ENCODE measurements at regions not wholly inside any gene's neighbourhood (a gene's known extent, or its start where the extent isn't known, plus 50 kb on each side); places are given as distances from the start of the nearest gene placed in this dataset.

- H3K9me3 ChIP-seq (ENCODE audit: insufficient read depth, low read depth, low read length) = no peaks in the 10 kb centered on the region
- no peak overlapping the region for H2AFZ ChIP-seq (ENCODE audit: low read depth, low read length)
- H3K4me3 Mint-ChIP-seq (ENCODE audit: unreplicated experiment) = no peak overlapping the region
- H3K36me3 Mint-ChIP-seq (ENCODE audit: low read depth, unreplicated experiment) = no peaks in the 10 kb centered on the region
- no peaks in the 10 kb centered on the region for H3K36me3 ChIP-seq (ENCODE audit: insufficient read depth, low read length)
- no peak overlapping the region for H3K9ac ChIP-seq (ENCODE audit: low read length)
- H4K20me1 ChIP-seq (ENCODE audit: insufficient read depth, low read length) = no peaks in the 10 kb centered on the region
- H3K4me3 ChIP-seq (ENCODE audit: insufficient read depth, low read depth, low read length) = no peak overlapping the region
- H3K27me3 Mint-ChIP-seq (ENCODE audit: low read depth, unreplicated experiment) = no peaks in the 10 kb centered on the region
- DNase-seq (ENCODE audit: low read depth) (no peak), FAIRE-seq (no peak)
- H3K4me1 ChIP-seq (ENCODE audit: insufficient read depth, low read length) = no peaks in the 10 kb centered on the region
- no peaks in the 10 kb centered on the region for H3K27me3 ChIP-seq (ENCODE audit: insufficient read depth, low read length)
- no peaks in the 10 kb centered on the region for H3K9me3 Mint-ChIP-seq (ENCODE audit: unreplicated experiment)
- H3K27ac ChIP-seq (ENCODE audit: low read depth, low read length) = no peak overlapping the region
- no peaks in the 10 kb centered on the region for H3K79me2 ChIP-seq (ENCODE audit: insufficient read depth, low read length)
- H3K27ac Mint-ChIP-seq (ENCODE audit: unreplicated experiment) = no peak overlapping the region
- H3K4me1 Mint-ChIP-seq (ENCODE audit: low read depth, unreplicated experiment) = no peaks in the 10 kb centered on the region
- no peak overlapping the region for H3K4me2 ChIP-seq (ENCODE audit: low read length)
- no peak for TF ChIP-seq EZH2 (IDR thresholded peaks at IDR 0.05; ENCODE audit: insufficient read depth, low read length)
- TF ChIP-seq, protein P1, sequence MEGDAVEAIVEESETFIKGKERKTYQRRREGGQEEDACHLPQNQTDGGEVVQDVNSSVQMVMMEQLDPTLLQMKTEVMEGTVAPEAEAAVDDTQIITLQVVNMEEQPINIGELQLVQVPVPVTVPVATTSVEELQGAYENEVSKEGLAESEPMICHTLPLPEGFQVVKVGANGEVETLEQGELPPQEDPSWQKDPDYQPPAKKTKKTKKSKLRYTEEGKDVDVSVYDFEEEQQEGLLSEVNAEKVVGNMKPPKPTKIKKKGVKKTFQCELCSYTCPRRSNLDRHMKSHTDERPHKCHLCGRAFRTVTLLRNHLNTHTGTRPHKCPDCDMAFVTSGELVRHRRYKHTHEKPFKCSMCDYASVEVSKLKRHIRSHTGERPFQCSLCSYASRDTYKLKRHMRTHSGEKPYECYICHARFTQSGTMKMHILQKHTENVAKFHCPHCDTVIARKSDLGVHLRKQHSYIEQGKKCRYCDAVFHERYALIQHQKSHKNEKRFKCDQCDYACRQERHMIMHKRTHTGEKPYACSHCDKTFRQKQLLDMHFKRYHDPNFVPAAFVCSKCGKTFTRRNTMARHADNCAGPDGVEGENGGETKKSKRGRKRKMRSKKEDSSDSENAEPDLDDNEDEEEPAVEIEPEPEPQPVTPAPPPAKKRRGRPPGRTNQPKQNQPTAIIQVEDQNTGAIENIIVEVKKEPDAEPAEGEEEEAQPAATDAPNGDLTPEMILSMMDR (IDR thresholded peaks at IDR 0.05; ENCODE audit: insufficient read depth, low read depth, low read length) = no peak
Measured at GRCh38 chr4:181618896-181619295, 624.3 kb upstream of the TENM3 start.

- Mint-ChIP-seq H3K27ac (ENCODE audit: unreplicated experiment) (no peak overlapping the region), H3K36me3 (ENCODE audit: low read depth, unreplicated experiment) (no peaks in the 10 kb centered on the region), H3K4me3 (ENCODE audit: unreplicated experiment) (no peak overlapping the region)
Measured at GRCh38 chr4:181619651-181620050, 623.6 kb upstream of the TENM3 start.

More at GRCh38 chr4:181619651-181620050, 623.6 kb upstream of the TENM3 start:
- DNase-seq (ENCODE audit: low read depth) = no peak
- Mint-ChIP-seq H3K27me3 (ENCODE audit: low read depth, unreplicated experiment) (no peaks in the 10 kb centered on the region), H3K4me1 (ENCODE audit: low read depth, unreplicated experiment) (no peaks in the 10 kb centered on the region), H3K9me3 (ENCODE audit: unreplicated experiment) (no peaks in the 10 kb centered on the region)
- no peaks in the 10 kb centered on the region for H3K79me2 ChIP-seq (ENCODE audit: insufficient read depth, low read length)
- no peaks in the 10 kb centered on the region for H3K36me3 ChIP-seq (ENCODE audit: insufficient read depth, low read length)
- H3K9me3 ChIP-seq (ENCODE audit: insufficient read depth, low read depth, low read length) = no peaks in the 10 kb centered on the region
- H3K4me3 ChIP-seq (ENCODE audit: insufficient read depth, low read depth, low read length) = no peak overlapping the region
- H2AFZ ChIP-seq (ENCODE audit: low read depth, low read length) = no peak overlapping the region
- H3K27ac ChIP-seq (ENCODE audit: low read depth, low read length) = no peak overlapping the region
- H3K27me3 ChIP-seq (ENCODE audit: insufficient read depth, low read length) = no peaks in the 10 kb centered on the region
- FAIRE-seq = no peak
- no peaks in the 10 kb centered on the region for H3K4me1 ChIP-seq (ENCODE audit: insufficient read depth, low read length)
- H3K4me2 ChIP-seq (ENCODE audit: low read length) = no peak overlapping the region
- no peak for TF ChIP-seq EZH2 (IDR thresholded peaks at IDR 0.05; ENCODE audit: insufficient read depth, low read length)
- TF ChIP-seq, protein P1 (IDR thresholded peaks at IDR 0.05; ENCODE audit: insufficient read depth, low read depth, low read length) = no peak
- no peaks in the 10 kb centered on the region for H4K20me1 ChIP-seq (ENCODE audit: insufficient read depth, low read length)
- H3K9ac ChIP-seq (ENCODE audit: low read length) = no peak overlapping the region
